ENCODE measurements at regions not wholly inside any gene's neighbourhood (a gene's known extent, or its start where the extent isn't known, plus 50 kb on each side); places are given as distances from the start of the nearest gene placed in this dataset.

DNA sequence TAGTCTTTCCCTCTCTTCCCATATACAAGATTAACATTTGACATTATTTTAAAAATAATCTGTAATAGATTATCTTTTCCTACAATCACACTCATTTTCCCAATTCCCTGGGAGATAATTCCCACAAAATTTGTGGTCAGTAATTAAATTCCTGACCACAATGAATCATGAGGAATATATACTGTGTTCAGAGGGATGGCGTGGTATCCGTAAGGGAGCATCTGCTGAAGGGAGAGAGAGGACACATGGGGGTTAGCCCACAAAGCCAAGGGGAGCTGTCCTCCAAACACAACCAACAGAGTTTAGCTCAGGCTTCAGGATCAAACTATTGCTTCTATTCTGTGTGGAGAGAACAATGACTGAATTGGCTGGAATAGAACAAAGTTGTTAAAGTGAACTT is 57.1 kb upstream of the PPP2R5A start:
- DNase-seq, result no peak

DNA sequence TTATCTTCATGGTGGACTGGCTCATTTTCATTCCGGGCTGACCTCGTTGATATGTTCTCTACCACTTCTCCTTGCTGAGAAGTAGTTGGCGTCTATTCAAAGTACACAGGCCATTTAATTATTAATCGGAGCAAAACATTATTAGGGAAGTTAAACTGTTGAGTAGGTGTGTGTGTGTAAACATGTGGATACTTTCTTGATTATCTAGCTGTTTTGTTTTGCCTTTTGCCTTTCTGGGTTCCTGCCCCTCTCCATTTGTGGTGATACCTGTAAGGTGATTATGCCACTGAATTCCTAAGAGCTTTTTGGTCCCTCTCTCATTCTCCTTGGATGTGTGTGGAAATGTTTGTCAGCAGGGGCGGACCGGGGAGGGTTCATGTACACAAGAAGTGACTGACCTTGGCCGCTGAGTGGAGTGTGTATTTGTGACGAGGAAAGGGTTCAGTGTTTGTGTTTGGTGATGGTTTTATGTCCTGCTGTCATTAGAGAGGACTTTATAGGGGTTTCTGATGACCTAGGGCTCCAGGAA is 56.6 kb upstream of the PPP2R5A start:
- DNase-seq, result no peak

DNA sequence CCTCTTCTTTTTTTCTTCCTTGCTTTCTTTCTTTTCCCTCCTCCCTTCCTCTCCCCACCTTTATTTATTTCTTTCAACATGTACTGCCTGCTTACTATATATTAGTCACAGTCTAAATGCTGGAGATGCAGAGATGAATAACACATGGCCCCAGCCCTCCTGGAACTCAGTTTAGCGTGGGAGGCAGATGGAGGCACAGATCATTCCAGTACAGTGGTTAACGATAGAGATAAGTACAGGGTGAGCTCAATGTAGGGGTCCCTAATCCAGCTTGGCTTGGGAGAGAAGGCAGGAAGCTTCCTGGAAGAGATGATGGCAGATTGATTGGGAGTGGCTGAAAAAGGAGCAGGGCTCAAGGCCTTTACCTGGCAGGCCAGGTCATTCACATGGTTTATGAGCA is 55.6 kb upstream of the PPP2R5A start:
- DNase-seq, result no peak

DNA sequence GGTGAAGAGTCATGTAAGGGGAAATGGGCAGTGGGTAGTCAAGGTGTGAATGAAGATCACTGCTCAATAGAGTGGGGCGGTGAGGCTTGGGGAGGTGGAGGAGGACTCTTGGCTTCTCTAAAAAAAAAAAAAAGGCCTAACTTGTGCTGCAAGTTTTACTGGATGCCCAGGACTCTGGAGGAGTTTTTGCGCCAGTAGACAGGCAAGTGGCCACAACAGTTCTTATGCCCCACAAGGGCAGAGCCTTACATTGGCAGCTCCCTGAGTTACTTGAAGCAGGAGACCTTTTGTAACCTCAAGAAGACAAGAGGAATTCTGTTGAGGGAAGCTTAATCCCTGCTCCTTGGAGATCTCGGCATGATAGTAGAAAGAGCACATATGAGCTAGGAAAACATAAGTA is 54.9 kb upstream of the PPP2R5A start:
- no peak for DNase-seq

DNA sequence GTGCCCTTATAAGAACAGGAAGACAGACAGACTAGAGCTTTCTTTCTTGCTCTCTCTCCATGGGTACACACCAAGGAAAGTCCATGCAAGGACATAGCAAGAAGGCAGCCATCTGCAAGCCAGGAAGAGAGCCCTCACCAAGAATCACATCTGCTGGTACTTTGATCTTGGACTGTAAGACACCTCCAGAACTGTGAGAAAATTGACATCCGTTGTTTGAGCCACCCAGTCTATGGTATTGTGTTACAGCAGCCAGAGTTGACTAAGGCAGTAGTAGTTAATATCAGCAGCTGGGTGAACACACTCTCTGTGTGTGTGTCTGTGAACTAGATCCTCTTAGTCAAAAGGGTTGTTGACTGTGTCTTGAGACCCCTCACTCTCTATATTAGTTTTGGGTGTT is 53.8 kb upstream of the PPP2R5A start:
- no peak for DNase-seq

DNA sequence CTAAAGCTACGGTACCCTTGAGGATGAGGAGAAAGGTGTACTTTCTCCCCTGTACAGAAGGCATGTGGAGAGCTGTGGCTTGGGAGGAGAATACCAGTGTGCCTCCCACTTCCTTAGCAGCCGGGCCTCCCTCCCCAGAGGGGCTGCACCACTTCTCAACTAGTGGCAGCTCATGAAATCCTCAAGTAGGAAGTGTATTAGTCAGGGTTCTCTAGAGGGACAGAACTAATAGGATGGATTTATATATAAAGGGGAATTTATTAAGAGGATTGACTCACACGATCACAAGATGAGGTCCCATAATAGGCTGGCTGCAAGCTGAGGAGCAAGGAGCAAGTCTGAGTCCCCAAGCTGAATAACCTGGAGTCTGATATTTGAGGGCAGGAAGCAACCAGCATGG is 53.1 kb upstream of the PPP2R5A start:
- no peak for DNase-seq

DNA sequence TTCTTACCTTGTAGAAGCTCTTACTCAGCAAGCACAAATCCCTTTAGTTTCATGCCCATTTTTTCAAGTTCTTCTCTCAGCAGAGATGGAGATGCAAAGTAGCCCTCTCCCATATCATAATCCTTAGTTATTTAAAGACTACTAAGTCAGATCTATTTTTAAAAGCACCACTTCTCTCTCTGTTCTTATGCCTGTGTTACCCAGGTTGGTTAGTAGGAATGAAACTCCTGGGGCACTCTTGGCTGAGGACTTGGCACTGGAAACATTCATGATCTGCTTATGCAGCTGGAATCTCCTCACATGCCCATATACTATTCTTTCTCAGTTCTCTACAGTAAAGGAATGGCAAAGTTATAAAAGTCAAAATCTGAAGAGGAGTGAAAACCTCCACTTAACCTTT is 51.9 kb upstream of the PPP2R5A start:
- no peak for DNase-seq

DNA sequence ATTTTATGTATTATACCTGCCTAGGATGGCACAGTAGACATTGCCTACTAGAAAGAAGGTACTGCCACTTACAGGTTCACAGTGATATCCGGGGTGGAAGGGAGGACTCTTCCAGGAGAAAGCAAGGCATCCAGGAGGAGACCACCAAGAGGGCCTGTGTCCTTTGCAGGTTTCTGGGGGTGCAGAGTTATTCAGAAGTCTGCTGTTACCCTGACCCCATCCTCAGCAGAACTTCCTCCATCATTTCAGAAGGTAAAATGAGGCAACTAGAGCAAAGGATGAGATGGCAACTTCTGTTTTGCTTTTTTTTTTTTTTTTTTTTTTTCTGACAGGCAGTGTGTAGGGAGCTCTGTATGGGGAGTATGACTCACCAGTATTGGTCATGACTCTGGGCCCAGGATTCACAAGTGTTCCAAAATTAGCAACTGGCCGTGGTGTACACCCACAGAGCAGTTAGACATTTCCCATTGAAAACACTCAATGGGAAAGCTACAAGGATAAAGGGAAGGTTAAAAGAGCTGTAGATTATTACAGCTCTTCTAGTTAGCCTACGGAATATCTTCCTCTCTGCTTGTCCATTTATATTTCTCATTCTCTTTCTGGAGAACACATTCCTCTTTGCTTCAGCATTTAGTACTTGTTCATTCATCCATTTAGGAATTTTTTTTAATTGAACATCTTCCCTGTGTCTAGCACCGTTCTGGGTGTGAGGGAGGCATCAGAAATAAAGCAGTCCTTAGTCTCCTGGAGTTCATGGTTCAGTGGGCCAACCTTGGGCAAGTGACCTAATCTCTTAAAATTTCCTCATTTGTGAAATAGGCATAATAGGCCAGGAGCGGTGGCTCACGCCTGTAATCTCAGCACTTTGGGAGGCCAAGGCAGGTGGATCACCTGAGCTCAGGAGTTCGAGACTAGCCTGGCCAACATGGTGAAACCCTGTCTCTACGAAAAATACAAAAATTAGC is 50.5 kb upstream of the PPP2R5A start:
- DNase-seq, result no peak

All from activated T-cell treated with anti-CD3 and anti-CD28 coated beads, Interleukin-2, amount 50 U/mL, for 1 hour (primary cell).